ENCODE measurements at regions not wholly inside any gene's neighbourhood (a gene's known extent, or its start where the extent isn't known, plus 50 kb on each side); places are given as distances from the start of the nearest gene placed in this dataset.

GRCh38 chr12:73445658-73446324, 1091.8 kb upstream of the ATXN7L3B start:
- H3K36me3 ChIP-seq: no peaks in the 10 kb centered on the region
- H3K4me2 ChIP-seq: peak overlapping the region; percentile 0 to 54 (median 48); a peak in 19 of 22 replicates
- no peak for TF ChIP-seq Cebpa-rat (IDR thresholded peaks at IDR 0.05)
- no peak overlapping the region for H3K27ac ChIP-seq
- H3K9ac ChIP-seq: no peak overlapping the region
- H3K4me3 ChIP-seq: no peak overlapping the region
- H4K20me1 ChIP-seq: no peaks in the 10 kb centered on the region
- H3K27me3 ChIP-seq: no peaks in the 10 kb centered on the region
- peaks cover 5 to 13% (median 6%) of the 10 kb centered on the region in 10 experiments; a peak in 13 of 20 replicates for H3K4me1 ChIP-seq
- H3K9me3 ChIP-seq (replicated peaks in 1 of 11): no peaks in the 10 kb centered on the region

GRCh38 chr12:73452672-73453469, 1084.8 kb upstream of the ATXN7L3B start:
- peak overlapping the region in 7 of 11 experiments; percentile 1 to 40 (median 16); a peak in 8 of 22 replicates for H3K4me2 ChIP-seq
- H3K9ac ChIP-seq: no peak overlapping the region
- no peaks in the 10 kb centered on the region for H3K27me3 ChIP-seq
- peaks cover 0 to 9% (median 6%) of the 10 kb centered on the region in 10 experiments; a peak in 7 of 20 replicates for H3K4me1 ChIP-seq
- no peak overlapping the region for H3K4me3 ChIP-seq
- no peak overlapping the region for H3K27ac ChIP-seq
- H3K36me3 ChIP-seq: no peaks in the 10 kb centered on the region
- no peaks in the 10 kb centered on the region for H3K9me3 ChIP-seq (replicated peaks in 1 of 11)
- no peak; a peak in 1 of 22 replicates for TF ChIP-seq Cebpa-rat (IDR thresholded peaks at IDR 0.05)
- H4K20me1 ChIP-seq: no peaks in the 10 kb centered on the region

GRCh38 chr12:73460212-73460611, 1077.4 kb upstream of the ATXN7L3B start:
- Histone ChIP-seq H3K4me2 (no peak overlapping the region), H3K27me3 (no peaks in the 10 kb centered on the region), H4K20me1 (no peaks in the 10 kb centered on the region), H3K9ac (no peak overlapping the region), H3K27ac (no peak overlapping the region), H3K9me3 (replicated peaks in 1 of 11) (no peaks in the 10 kb centered on the region), H3K36me3 (no peaks in the 10 kb centered on the region), H3K4me1 (no peaks in the 10 kb centered on the region), H3K4me3 (no peak overlapping the region)
- TF ChIP-seq Cebpa-rat (IDR thresholded peaks at IDR 0.05): no peak

- no peak overlapping the region for H3K4me3 ChIP-seq
Observed at GRCh38 chr12:73465106-73465505, 1072.5 kb upstream of the ATXN7L3B start.

GRCh38 chr12:73486256-73486655, 1051.4 kb upstream of the ATXN7L3B start:
- H3K4me2 ChIP-seq: no peak overlapping the region
- H3K27me3 ChIP-seq: no peaks in the 10 kb centered on the region
- TF ChIP-seq Cebpa-rat (IDR thresholded peaks at IDR 0.05): no peak
- peaks cover 6 to 21% (median 13%) of the 10 kb centered on the region in 11 experiments; a peak in 17 of 22 replicates for H3K9me3 ChIP-seq (replicated peaks in 1 of 11)
- no peaks in the 10 kb centered on the region for H4K20me1 ChIP-seq
- no peak overlapping the region for H3K4me3 ChIP-seq
- H3K9ac ChIP-seq: no peak overlapping the region
- no peaks in the 10 kb centered on the region for H3K4me1 ChIP-seq
- H3K36me3 ChIP-seq: no peaks in the 10 kb centered on the region
- no peak overlapping the region for H3K27ac ChIP-seq

More at GRCh38 chr12:73465106-73465505, 1072.5 kb upstream of the ATXN7L3B start:
- Histone ChIP-seq H3K27ac (no peak overlapping the region), H3K27me3 (no peaks in the 10 kb centered on the region), H3K9ac (no peak overlapping the region), H4K20me1 (no peaks in the 10 kb centered on the region), H3K4me1 (no peaks in the 10 kb centered on the region), H3K4me2 (no peak overlapping the region), H3K36me3 (no peaks in the 10 kb centered on the region), H3K9me3 (replicated peaks in 1 of 11) (no peaks in the 10 kb centered on the region)
- no peak for TF ChIP-seq Cebpa-rat (IDR thresholded peaks at IDR 0.05)

- Histone ChIP-seq H3K9me3 (replicated peaks in 1 of 11) (no peaks in the 10 kb centered on the region), H3K4me3 (no peak overlapping the region), H3K27me3 (no peaks in the 10 kb centered on the region), H3K4me2 (no peak overlapping the region), H3K27ac (no peak overlapping the region), H3K9ac (no peak overlapping the region), H3K4me1 (peaks cover 0 to 10% (median 7%) of the 10 kb centered on the region in 10 experiments; a peak in 13 of 20 replicates), H4K20me1 (no peaks in the 10 kb centered on the region), H3K36me3 (no peaks in the 10 kb centered on the region)
- no peak for TF ChIP-seq Cebpa-rat (IDR thresholded peaks at IDR 0.05)
Observed at GRCh38 chr12:73506611-73507010, 1031.0 kb upstream of the ATXN7L3B start.

- H4K20me1 ChIP-seq: no peaks in the 10 kb centered on the region
- H3K9me3 ChIP-seq (replicated peaks in 1 of 11): no peaks in the 10 kb centered on the region
- no peak for TF ChIP-seq Cebpa-rat (IDR thresholded peaks at IDR 0.05)
- no peak overlapping the region for H3K9ac ChIP-seq
- no peak overlapping the region for H3K4me2 ChIP-seq
- H3K36me3 ChIP-seq: no peaks in the 10 kb centered on the region
- no peaks in the 10 kb centered on the region for H3K27me3 ChIP-seq
- H3K27ac ChIP-seq: no peak overlapping the region
- no peak overlapping the region for H3K4me3 ChIP-seq
- no peaks in the 10 kb centered on the region for H3K4me1 ChIP-seq
Observed at GRCh38 chr12:73514672-73515071, 1023.0 kb upstream of the ATXN7L3B start.

- Histone ChIP-seq H3K36me3 (no peaks in the 10 kb centered on the region), H3K27me3 (no peaks in the 10 kb centered on the region), H3K4me3 (no peak overlapping the region), H3K27ac (no peak overlapping the region), H3K9me3 (replicated peaks in 1 of 11) (peaks cover 7 to 13% (median 11%) of the 10 kb centered on the region in 11 experiments; a peak in 19 of 22 replicates), H3K4me1 (no peaks in the 10 kb centered on the region), H4K20me1 (no peaks in the 10 kb centered on the region), H3K9ac (no peak overlapping the region), H3K4me2 (no peak overlapping the region)
- no peak for TF ChIP-seq Cebpa-rat (IDR thresholded peaks at IDR 0.05)
Observed at GRCh38 chr12:73517859-73518258, 1019.8 kb upstream of the ATXN7L3B start.

GRCh38 chr12:73529231-73529630, 1008.4 kb upstream of the ATXN7L3B start:
- Histone ChIP-seq H3K9me3 (replicated peaks in 1 of 11) (peaks cover 0 to 6% (median 0%) of the 10 kb centered on the region in 11 experiments; a peak in 6 of 22 replicates), H3K27ac (no peak overlapping the region), H3K4me3 (no peak overlapping the region), H3K27me3 (no peaks in the 10 kb centered on the region), H3K4me1 (peaks cover 0 to 19% (median 3%) of the 10 kb centered on the region in 10 experiments; a peak in 6 of 20 replicates), H3K36me3 (no peaks in the 10 kb centered on the region), H4K20me1 (no peaks in the 10 kb centered on the region), H3K9ac (no peak overlapping the region), H3K4me2 (no peak overlapping the region)
- no peak for TF ChIP-seq Cebpa-rat (IDR thresholded peaks at IDR 0.05)
